ENCODE measurements at regions not wholly inside any gene's neighbourhood (a gene's known extent, or its start where the extent isn't known, plus 50 kb on each side); places are given as distances from the start of the nearest gene placed in this dataset.
"Not testable (repeated sequence)": the region's sequence is repeated elsewhere in the genome, so short reads cannot be mapped to it uniquely, and the experiment has no call there.

GRCh38 chr1:182259968-182260367 lies 131.6 kb downstream of the GLUL start:
- DNase-seq, result no peak

DNA sequence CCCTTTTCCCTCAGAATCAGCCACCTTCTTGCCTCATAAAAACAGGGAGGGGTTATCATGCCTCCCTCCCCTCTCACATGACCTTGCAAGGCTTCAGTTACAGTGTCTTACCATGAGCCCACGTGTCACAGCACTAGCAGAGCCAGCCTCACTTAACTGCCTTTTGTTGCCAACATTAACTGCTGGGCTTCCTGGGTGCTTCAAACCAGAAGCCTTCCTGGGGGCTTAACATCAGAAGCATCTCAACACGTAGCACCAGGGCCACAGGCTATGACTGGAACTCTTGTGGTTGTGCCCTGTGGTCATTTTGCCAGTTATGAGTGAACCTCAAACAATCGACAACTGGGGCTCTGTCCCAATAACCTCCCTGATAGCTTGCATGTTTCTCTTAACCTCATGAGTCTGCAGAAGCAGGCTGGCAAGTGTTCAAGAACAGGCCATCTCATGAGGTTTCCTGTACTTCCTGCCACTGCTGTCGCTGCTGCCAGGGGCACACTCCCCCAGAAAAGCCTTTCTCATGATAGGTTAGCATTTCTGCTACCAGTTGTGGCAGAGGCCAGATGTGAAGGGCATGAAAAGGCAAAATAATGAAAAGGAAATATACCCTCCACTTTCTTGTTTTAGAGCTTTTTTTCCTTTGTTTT lies 132.2 kb downstream of the GLUL start:
- peak; percentile 68 to 73 for DNase-seq

DNA sequence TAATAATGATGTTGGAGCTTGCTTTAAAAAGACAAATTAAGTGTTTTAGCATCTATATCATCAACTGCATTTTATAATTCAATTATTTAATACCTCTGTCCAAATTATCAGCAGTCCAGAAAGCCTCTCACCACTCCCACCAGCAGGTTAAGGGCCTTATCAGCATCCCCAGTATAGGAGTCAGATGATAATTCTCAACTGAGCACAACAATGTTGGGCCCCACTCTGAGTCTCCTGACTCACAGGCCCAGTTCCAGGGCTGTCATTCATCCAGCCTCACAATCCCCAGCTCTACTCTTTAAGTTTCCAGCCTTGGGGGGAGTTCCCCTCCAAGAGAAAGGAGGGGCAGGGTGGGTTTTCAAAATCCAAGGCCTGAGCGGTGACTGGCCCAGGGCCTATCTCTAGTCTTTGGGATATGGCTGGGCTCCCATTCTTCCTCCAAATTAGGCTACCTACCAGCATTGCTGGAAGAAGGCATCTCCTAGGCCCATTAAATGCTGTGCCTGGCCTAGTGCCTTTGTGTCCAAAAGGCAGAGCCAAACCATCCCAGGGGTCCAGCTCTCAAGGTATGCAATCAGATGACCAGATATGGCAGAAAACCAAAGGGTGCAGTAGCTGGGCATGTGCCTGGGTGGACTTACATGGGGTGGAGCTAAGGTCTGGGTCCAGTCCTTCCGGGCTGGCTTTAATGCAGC lies 134.1 kb downstream of the GLUL start:
- DNase-seq, result no peak

- DNase-seq, result no peak
These were observed 134.7 kb downstream of the GLUL start for GRCh38 chr1:182256931-182257330.

DNA sequence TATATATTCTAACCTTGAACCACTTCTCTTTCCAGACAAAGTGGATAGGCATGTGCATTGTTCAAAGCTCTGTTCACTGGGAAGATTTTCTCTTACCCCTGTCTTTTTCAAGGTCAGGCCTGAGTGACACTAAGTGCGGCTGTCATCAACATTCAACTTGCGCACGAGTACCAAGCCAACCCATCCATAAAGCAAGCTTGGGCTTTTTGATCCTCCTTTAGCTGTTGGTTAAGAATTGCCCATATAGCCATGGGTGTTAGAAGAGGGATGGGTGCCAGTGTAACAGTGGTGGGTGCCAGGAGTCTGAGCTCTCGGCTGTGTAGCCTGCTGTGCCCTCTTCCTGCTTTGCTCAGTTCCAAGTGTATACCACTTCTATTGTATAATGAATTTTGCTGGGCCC lies 136.1 kb downstream of the GLUL start:
- DNase-seq, result no peak

DNA sequence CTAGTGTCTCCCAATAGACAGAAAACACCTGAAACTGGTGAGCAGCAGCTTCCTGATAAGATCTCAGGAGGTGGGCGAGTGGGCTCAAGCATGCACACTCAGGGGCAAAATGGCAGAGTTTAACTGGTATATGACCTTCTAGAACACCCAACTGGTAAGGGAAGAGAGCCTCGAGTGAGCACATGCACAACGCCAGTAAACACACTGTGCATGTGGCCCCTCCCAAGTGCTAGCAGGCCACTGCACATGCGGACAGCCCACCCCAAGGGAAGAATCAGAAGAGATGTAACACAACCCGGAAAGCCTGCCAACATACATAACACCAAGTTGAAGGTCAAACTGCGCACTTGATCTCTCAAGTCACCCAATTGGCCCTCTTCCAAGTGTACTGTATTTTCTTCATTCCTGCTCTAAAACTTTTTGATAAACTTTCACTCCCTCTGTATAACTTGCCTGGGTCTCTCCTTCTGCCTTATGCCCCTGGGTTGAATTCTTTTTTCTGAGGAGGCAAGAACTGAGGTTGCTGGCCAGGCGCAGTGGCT lies 138.2 kb downstream of the GLUL start:
- no peak for DNase-seq

GRCh38 chr1:182251561-182251960 lies 140.0 kb downstream of the GLUL start:
- no peak for DNase-seq

GRCh38 chr1:182249201-182249676 lies 142.4 kb downstream of the GLUL start:
- DNase-seq, result no peak

DNA sequence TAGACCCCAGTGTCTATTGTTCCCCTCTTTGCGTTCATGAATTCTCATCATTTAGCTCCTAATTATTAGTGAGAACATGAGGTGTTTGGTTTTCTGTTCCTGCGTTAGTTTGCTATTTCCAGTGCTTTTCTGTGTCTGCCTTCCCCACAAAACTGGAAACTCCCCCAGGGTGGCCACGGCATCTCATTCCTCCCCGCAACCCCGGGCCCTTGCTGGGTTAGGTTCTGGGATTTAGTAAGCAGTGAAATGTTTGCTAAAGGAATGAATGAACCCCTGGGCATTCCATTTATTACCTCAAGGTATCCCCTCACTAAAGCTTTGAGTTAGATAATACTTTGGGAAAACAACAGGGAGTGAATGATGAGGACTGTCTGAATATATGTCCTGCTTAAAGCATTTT lies 142.9 kb downstream of the GLUL start:
- no peak for DNase-seq

DNA sequence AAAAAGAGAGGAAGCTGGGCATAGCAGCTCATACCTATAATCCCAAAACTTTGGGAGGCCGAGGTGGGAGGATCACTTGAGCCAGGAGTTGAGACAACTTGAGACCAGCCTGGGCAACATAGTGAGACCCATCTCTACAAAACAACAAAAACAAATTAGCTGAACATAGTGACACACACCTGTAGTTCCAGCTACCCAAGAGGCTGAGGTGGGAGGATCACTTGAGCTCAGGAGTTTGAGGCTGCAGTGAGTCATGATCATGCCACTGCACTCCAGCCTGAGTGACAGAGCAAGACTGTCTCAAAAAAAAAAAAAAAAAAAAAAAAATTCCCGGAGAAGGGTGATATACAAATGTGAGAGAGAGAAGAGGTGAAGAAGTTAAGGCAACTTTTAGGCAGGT lies 143.8 kb downstream of the GLUL start:
- DNase-seq, result not testable (repeated sequence)

GRCh38 chr1:182246783-182247182 lies 144.8 kb downstream of the GLUL start:
- DNase-seq, result no peak

- DNase-seq, result no peak
These were observed 146.6 kb downstream of the GLUL start for GRCh38 chr1:182245040-182245439.

DNA sequence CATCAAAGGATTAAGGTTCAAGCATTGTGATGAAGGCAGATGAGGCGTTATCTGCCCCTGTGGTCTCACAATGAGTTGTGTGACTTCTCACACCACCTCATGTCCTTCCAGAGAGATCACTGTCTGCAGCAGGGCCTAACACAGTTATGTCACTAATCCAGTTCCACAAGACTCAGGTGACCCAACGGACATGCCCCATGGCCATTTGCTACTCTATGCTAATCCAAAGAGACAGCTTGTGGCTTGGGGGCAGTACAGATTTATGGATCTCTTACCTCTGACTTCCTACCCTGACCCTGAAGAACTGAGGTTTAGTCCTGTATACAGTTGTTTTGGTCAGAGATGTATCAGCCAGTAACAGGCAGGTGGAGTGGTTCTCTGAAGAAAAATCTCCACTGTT lies 147.1 kb downstream of the GLUL start:
- no peak for DNase-seq

- DNase-seq, result no peak
These were observed 148.9 kb downstream of the GLUL start for GRCh38 chr1:182242641-182243040.

GRCh38 chr1:182240085-182240484 lies 151.5 kb downstream of the GLUL start:
- no peak for DNase-seq

GRCh38 chr1:182238421-182238820 lies 153.2 kb downstream of the GLUL start:
- no peak for DNase-seq

- DNase-seq, result no peak
These were observed 154.3 kb downstream of the GLUL start for GRCh38 chr1:182237329-182237728.

DNA sequence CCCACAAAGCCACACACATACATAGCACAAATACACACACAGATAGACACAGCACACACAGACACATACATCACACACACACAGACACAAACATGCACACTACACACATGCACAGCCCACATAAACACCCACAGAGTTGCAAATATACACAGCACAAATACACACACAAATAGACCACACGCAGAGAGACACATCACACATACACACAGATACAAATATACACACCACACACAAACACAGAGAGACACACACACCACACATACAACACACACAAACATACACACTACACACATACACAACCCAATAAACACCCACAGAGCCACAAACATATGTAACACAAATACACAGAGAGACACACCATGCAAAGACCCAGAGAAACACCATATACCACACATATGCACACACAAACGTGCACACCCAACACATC lies 154.9 kb downstream of the GLUL start:
- DNase-seq, result no peak

- no peak for DNase-seq
These were observed 155.5 kb downstream of the GLUL start for GRCh38 chr1:182235952-182236650.

GRCh38 chr1:182235604-182235951 lies 156.0 kb downstream of the GLUL start:
- no peak for DNase-seq

DNA sequence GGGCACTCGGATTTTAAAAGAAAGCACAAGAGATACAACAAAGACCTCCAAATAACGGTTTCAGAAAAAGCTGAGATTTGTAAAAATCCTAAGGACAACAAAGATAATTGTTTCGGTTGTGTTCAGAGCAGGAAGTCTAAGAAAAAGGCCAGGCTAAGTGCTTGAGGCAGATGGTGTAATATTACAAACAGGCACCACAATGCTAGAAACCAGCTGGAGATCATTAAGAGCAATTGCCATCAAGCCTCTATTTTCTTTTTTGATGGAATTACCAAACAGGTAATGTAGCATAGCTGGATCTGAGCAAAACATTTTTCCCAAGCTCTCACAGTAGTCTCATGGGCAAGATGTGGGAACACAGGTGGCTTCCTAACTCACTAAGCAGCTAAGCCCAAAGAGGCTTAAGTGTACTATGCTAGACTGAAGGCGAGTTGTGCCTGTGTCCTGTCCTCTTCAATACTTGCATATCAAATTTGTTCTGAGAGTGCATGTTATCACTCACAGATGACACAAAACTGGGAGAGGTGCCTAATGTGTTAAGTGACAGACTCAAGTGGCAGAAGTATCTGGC lies 161.6 kb downstream of the GLUL start:
- no peak for DNase-seq

- no peak for DNase-seq
These were observed 162.1 kb downstream of the GLUL start for GRCh38 chr1:182229451-182229850.

GRCh38 chr1:182227864-182228547 lies 163.6 kb downstream of the GLUL start:
- DNase-seq, result no peak

All from CD4-positive, alpha-beta T cell treated with Interleukin-4 for 1 hour (primary cell).